Tibial artery (tissue), 4 donors: ENCODE measurements at regions not wholly inside any gene's neighbourhood (a gene's known extent, or its start where the extent isn't known, plus 50 kb on each side); places are given as distances from the start of the nearest gene placed in this dataset.

ENCODE experiments used
- DNase-seq, 2 donors: peaks; one replicate each; pipeline ENCODE4 v3.0.0-alpha.2; 2019
- H3K27ac ChIP-seq, 2 donors: fragments of 200-600 bp; sonication (generic) in 1 of 2; 1 replicate in 1 of 2; 2 replicates in 1 of 2; pipeline ENCODE4 v1.5.1; 2018 to 2019; ENCODE audit warnings: mild to moderate bottlenecking in 1 of 2
- H3K27me3 ChIP-seq, 2 donors: fragments of 200-600 bp; sonication (generic) in 1 of 2; one replicate each; pipeline versions ENCODE4 v1.5.1 to v1.6.0; 2016 to 2019
- H3K36me3 ChIP-seq, 3 donors: fragments of 200-600 bp; sonication (generic) in 2 of 3; one replicate each; pipeline ENCODE4 v1.5.1; 2016 to 2019; ENCODE audit warnings: mild to moderate bottlenecking in 2 of 3
- H3K4me1 ChIP-seq, 4 donors: fragments of 200-600 bp; sonication (generic) in 2 of 4; 1 replicate in 3 of 4; 2 replicates in 1 of 4; pipeline ENCODE4 v1.5.1; 2016 to 2019
- H3K4me3 ChIP-seq, 2 donors: fragments of 200-600 bp; sonication (generic) in 1 of 2; 1 replicate in 1 of 2; 2 replicates in 1 of 2; pipeline ENCODE4 v1.5.1; 2018 to 2019; ENCODE audit warnings: mild to moderate bottlenecking in 2 of 2
- H3K9me3 ChIP-seq, 3 donors: fragments of 200-600 bp; sonication (generic) in 1 of 3; one replicate each; pipeline ENCODE4 v1.5.1; 2016 to 2019
- CTCF ChIP-seq, 2 experiments: fragments of 200-600 bp in 1 of 2; fragments of 450-650 bp in 1 of 2; IDR thresholded peaks; one replicate each; pipeline ENCODE4 v1.5.1; 2017 to 2019; ENCODE audit warnings: antibody characterized with exemption in 2 of 2, mild to moderate bottlenecking in 1 of 2, moderate library complexity in 1 of 2
- intact Hi-C: fragments of 100-400 bp; cut with DNase I; formaldehyde crosslinking; loops from one replicate; pipeline ENCODE4 v1.15.0; 2023; ENCODE audit warnings: low total_unique reads

- H3K9me3 ChIP-seq, result no peaks in the 10 kb centered on the region
- intact Hi-C loops, result loop anchor here (2.0 kb wide), 1 partner anchor 48 kb away; no protein-coding TSS in a partner anchor
- H3K27ac ChIP-seq, result no peak overlapping the region
- no peak overlapping the region for H3K4me3 ChIP-seq
- no peak for DNase-seq
- no peaks in the 10 kb centered on the region for H3K27me3 ChIP-seq
- no peaks in the 10 kb centered on the region for H3K4me1 ChIP-seq
- no peaks in the 10 kb centered on the region for H3K36me3 ChIP-seq
- TF ChIP-seq CTCF (IDR thresholded peaks at IDR 0.05), result no peak
Measured at GRCh38 chr13:65508745-65509144, 1721.4 kb downstream of the PCDH9 start.

GRCh38 chr13:65508338-65508737 is 1721.8 kb downstream of the PCDH9 start:
- H3K9me3 ChIP-seq, result no peaks in the 10 kb centered on the region
- H3K4me3 ChIP-seq, result no peak overlapping the region
- no peaks in the 10 kb centered on the region for H3K4me1 ChIP-seq
- TF ChIP-seq CTCF (IDR thresholded peaks at IDR 0.05), result no peak
- intact Hi-C loops, result loop anchor here (2.0 kb wide), 1 partner anchor 48 kb away; no protein-coding TSS in a partner anchor
- no peak for DNase-seq
- H3K27me3 ChIP-seq, result no peaks in the 10 kb centered on the region
- no peaks in the 10 kb centered on the region for H3K36me3 ChIP-seq
- no peak overlapping the region for H3K27ac ChIP-seq

- H3K27me3 ChIP-seq, result no peaks in the 10 kb centered on the region
- H3K4me3 ChIP-seq, result no peak overlapping the region
- no peak overlapping the region for H3K27ac ChIP-seq
- no peaks in the 10 kb centered on the region for H3K9me3 ChIP-seq
- TF ChIP-seq CTCF (IDR thresholded peaks at IDR 0.05), result no peak
- no peak for DNase-seq
- H3K4me1 ChIP-seq, result no peaks in the 10 kb centered on the region
- intact Hi-C loops, result no loop called here
- H3K36me3 ChIP-seq, result no peaks in the 10 kb centered on the region
Measured at GRCh38 chr13:65505941-65506340, 1724.2 kb downstream of the PCDH9 start.

- Histone ChIP-seq H3K27ac (no peak overlapping the region), H3K4me3 (no peak overlapping the region), H3K36me3 (no peaks in the 10 kb centered on the region), H3K9me3 (no peaks in the 10 kb centered on the region), H3K27me3 (no peaks in the 10 kb centered on the region), H3K4me1 (no peaks in the 10 kb centered on the region)
- intact Hi-C loops, result no loop called here
- TF ChIP-seq CTCF (IDR thresholded peaks at IDR 0.05), result no peak
- DNase-seq, result no peak
Measured at GRCh38 chr13:65504213-65504612, 1725.9 kb downstream of the PCDH9 start.

- Histone ChIP-seq H3K27ac (no peak overlapping the region), H3K4me1 (no peaks in the 10 kb centered on the region), H3K36me3 (no peaks in the 10 kb centered on the region), H3K27me3 (no peaks in the 10 kb centered on the region), H3K9me3 (no peaks in the 10 kb centered on the region), H3K4me3 (no peak overlapping the region)
- TF ChIP-seq CTCF (IDR thresholded peaks at IDR 0.05), result no peak
- DNase-seq, result no peak
- intact Hi-C loops, result no loop called here
Measured at GRCh38 chr13:65500481-65500880, 1729.7 kb downstream of the PCDH9 start.

GRCh38 chr13:65499256-65499655 is 1730.9 kb downstream of the PCDH9 start:
- Histone ChIP-seq H3K27ac (no peak overlapping the region), H3K27me3 (no peaks in the 10 kb centered on the region), H3K9me3 (no peaks in the 10 kb centered on the region), H3K4me1 (no peaks in the 10 kb centered on the region), H3K4me3 (no peak overlapping the region), H3K36me3 (no peaks in the 10 kb centered on the region)
- intact Hi-C loops, result no loop called here
- no peak for TF ChIP-seq CTCF (IDR thresholded peaks at IDR 0.05)
- no peak for DNase-seq
